ENCODE measurements at regions not wholly inside any gene's neighbourhood (a gene's known extent, or its start where the extent isn't known, plus 50 kb on each side); places are given as distances from the start of the nearest gene placed in this dataset.

- TF ChIP-seq POLR2A (IDR thresholded peaks at IDR 0.05; ENCODE audit: low read length) (no peak), GATA1 (IDR thresholded peaks at IDR 0.05; ENCODE audit: low read depth, low read length) (no peak)
Observed at GRCh38 chr12:28991626-28992025, 157.5 kb upstream of the FAR2 start.

Measured in erythroblast (primary cell).